GM23338 (cell line): ENCODE measurements at regions not wholly inside any gene's neighbourhood (a gene's known extent, or its start where the extent isn't known, plus 50 kb on each side); places are given as distances from the start of the nearest gene placed in this dataset.

Experiments used
- ATAC-seq: fragments of 200-7000 bp; cut with Tn5 transposase; 3 replicates; pipeline ENCODE4 v1.9.1; 2020
- DNase-seq: peaks from one replicate; pipeline ENCODE4 v3.0.0-alpha.2; 2015; ENCODE audit warnings: low spot score
- H2AFZ ChIP-seq: fragments of 200-600 bp; sonication (generic); 2 replicates; pipeline ENCODE4 v1.8.0; 2016; ENCODE audit warnings: antibody characterized with exemption, mild to moderate bottlenecking, moderate library complexity
- H3F3A ChIP-seq: fragments of 200-600 bp; sonication (generic); replicated peaks from 2 replicates; pipeline ENCODE4 v1.8.0; 2017; ENCODE audit warnings: antibody characterized with exemption, mixed run types, low read depth
- H3K27ac ChIP-seq: fragments of 200-600 bp; sonication (generic); 2 replicates; pipeline ENCODE4 v1.6.1; 2016; ENCODE audit warnings: low read depth
- H3K27me3 ChIP-seq: fragments of 200-600 bp; sonication (generic); 2 replicates; pipeline ENCODE4 v1.8.0; 2016; ENCODE audit warnings: mild to moderate bottlenecking, mixed run types, moderate library complexity; ENCODE audit not compliant: insufficient read depth
- H3K36me3 ChIP-seq: fragments of 200-600 bp; sonication (generic); 2 replicates; pipeline ENCODE4 v1.8.0; 2016; ENCODE audit warnings: mild to moderate bottlenecking; ENCODE audit not compliant: insufficient read depth
- H3K4me1 ChIP-seq: fragments of 200-600 bp; sonication (generic); 2 replicates; pipeline ENCODE4 v1.8.0; 2016; ENCODE audit warnings: mild to moderate bottlenecking, moderate library complexity; ENCODE audit not compliant: insufficient read depth
- H3K4me2 ChIP-seq: fragments of 200-600 bp; sonication (generic); 2 replicates; pipeline ENCODE4 v1.7.1; 2017; ENCODE audit warnings: mixed run types
- H3K4me3 ChIP-seq: fragments of 200-600 bp; sonication (generic); 2 replicates; pipeline ENCODE4 v1.6.1; 2016; ENCODE audit warnings: mixed run types
- H3K79me2 ChIP-seq: fragments of 200-600 bp; sonication (generic); replicated peaks from 2 replicates; pipeline ENCODE4 v1.8.0; 2017; ENCODE audit warnings: mild to moderate bottlenecking; ENCODE audit not compliant: insufficient read depth
- H3K9me2 ChIP-seq: fragments of 200-600 bp; sonication (generic); 2 replicates; pipeline ENCODE4 v1.8.0; 2017; ENCODE audit not compliant: insufficient read depth
- H4K20me1 ChIP-seq: fragments of 200-600 bp; sonication (generic); replicated peaks from 2 replicates; pipeline ENCODE4 v1.8.0; 2017; ENCODE audit warnings: mild to moderate bottlenecking; ENCODE audit not compliant: insufficient read depth
- H3K27ac Mint-ChIP-seq: 2 replicates; pipeline ENCODE4 v1.8.0; 2020; ENCODE audit warnings: inconsistent platforms, mild to moderate bottlenecking, moderate library complexity, mixed read lengths
- H3K27me3 Mint-ChIP-seq: 3 replicates; pipeline ENCODE4 v1.8.0; 2022; ENCODE audit warnings: low read depth, mild to moderate bottlenecking, moderate library complexity, mixed read lengths, inconsistent platforms; ENCODE audit not compliant: insufficient read depth, poor library complexity
- H3K36me3 Mint-ChIP-seq: 3 replicates; pipeline ENCODE4 v1.8.0; 2021; ENCODE audit warnings: low read depth, mild to moderate bottlenecking, inconsistent platforms, moderate library complexity, mixed read lengths
- H3K4me1 Mint-ChIP-seq: 3 replicates; pipeline ENCODE4 v1.8.0; 2020; ENCODE audit warnings: mild to moderate bottlenecking, inconsistent platforms, mixed read lengths
- H3K4me3 Mint-ChIP-seq: 3 replicates; pipeline ENCODE4 v1.8.0; 2021; ENCODE audit warnings: moderate library complexity, mild to moderate bottlenecking, inconsistent platforms, mixed read lengths
- H3K9me3 Mint-ChIP-seq: 3 replicates; pipeline ENCODE4 v1.8.0; 2020; ENCODE audit warnings: moderate library complexity, mild to moderate bottlenecking, inconsistent platforms, mixed read lengths
- CREB1 ChIP-seq: fragments of 250-450 bp; sonication (Bioruptor Pico); IDR thresholded peaks from 2 replicates; pipeline ENCODE4 v1.5.0; 2020; ENCODE audit warnings: low read depth, mild to moderate bottlenecking, moderate library complexity
- EZH2 ChIP-seq: fragments of 200-600 bp; sonication (generic); IDR thresholded peaks from one replicate; pipeline ENCODE4 v1.8.0; 2017; ENCODE audit warnings: antibody characterized with exemption, mild to moderate bottlenecking, low read depth; ENCODE audit not compliant: unreplicated experiment
- EZH2phosphoT487 ChIP-seq: fragments of 200-600 bp; sonication (generic); IDR thresholded peaks from one replicate; pipeline ENCODE4 v1.8.1; 2018; ENCODE audit warnings: antibody characterized with exemption; ENCODE audit not compliant: unreplicated experiment
- JUNB ChIP-seq: IDR thresholded peaks from one replicate; pipeline ENCODE4 v1.6.1; 2016; ENCODE audit warnings: antibody characterized with exemption; ENCODE audit not compliant: unreplicated experiment
- NANOG ChIP-seq: IDR thresholded peaks from 2 replicates; pipeline ENCODE4 v1.6.1; 2016; ENCODE audit warnings: antibody characterized with exemption, borderline replicate concordance
- POLR2AphosphoS5 ChIP-seq: IDR thresholded peaks from 2 replicates; pipeline ENCODE4 v1.6.1; 2016; ENCODE audit warnings: antibody characterized with exemption, low read depth
- STAT1 ChIP-seq: IDR thresholded peaks from one replicate; pipeline ENCODE4 v1.6.1; 2016; ENCODE audit warnings: antibody characterized with exemption; ENCODE audit not compliant: unreplicated experiment
- ZNF114 ChIP-seq: fragments of 250-450 bp; sonication (Bioruptor Pico); IDR thresholded peaks from 2 replicates; pipeline ENCODE4 v1.5.0; 2020; ENCODE audit warnings: mild to moderate bottlenecking, moderate library complexity
- ZNF331 ChIP-seq: fragments of 250-450 bp; sonication (Bioruptor Pico); IDR thresholded peaks from 2 replicates; pipeline ENCODE4 v1.5.0; 2020; ENCODE audit warnings: low read depth, mild to moderate bottlenecking, moderate library complexity
- TF ChIP-seq, protein P1 (sequence below): IDR thresholded peaks from 2 replicates; pipeline ENCODE4 v1.6.1; 2016; ENCODE audit warnings: antibody characterized with exemption
- TF ChIP-seq, protein P2 (sequence below): IDR thresholded peaks from one replicate; pipeline ENCODE4 v1.6.1; 2018; ENCODE audit warnings: antibody characterized with exemption; ENCODE audit not compliant: unreplicated experiment
- TF ChIP-seq, protein P3 (sequence below), 2 experiments: fragments of 200-600 bp in 1 of 2; sonication (generic) in 1 of 2; conservative IDR thresholded peaks; 2 replicates each; pipeline versions ENCODE4 v1.5.1 to v1.6.1; 2016 to 2017; ENCODE audit warnings: antibody characterized with exemption in 2 of 2, low read depth in 2 of 2, mild to moderate bottlenecking in 2 of 2, moderate library complexity in 1 of 2
- TF ChIP-seq, protein P4 (sequence below): fragments of 250-450 bp; sonication (Bioruptor Pico); IDR thresholded peaks from 2 replicates; pipeline ENCODE4 v1.5.0; 2020; ENCODE audit warnings: mild to moderate bottlenecking, moderate library complexity

GRCh38 chr9:25254051-25254450 is 424.2 kb downstream of the TUSC1 start:
- Mint-ChIP-seq H3K27ac (no peak overlapping the region), H3K36me3 (peaks cover 5% of the 10 kb centered on the region), H3K4me1 (no peaks in the 10 kb centered on the region), H3K9me3 (peaks cover 10% of the 10 kb centered on the region), H3K27me3 (peaks cover 1% of the 10 kb centered on the region), H3K4me3 (no peak overlapping the region)
- no peak overlapping the region for H3K4me3 ChIP-seq
- no peak for DNase-seq
- H3K79me2 ChIP-seq: no peaks in the 10 kb centered on the region
- H2AFZ ChIP-seq: peak overlapping the region; percentile 76; the same call in 1 of the 2 replicates
- TF ChIP-seq ZNF331 (CRISPR knock-in tag) (no peak), EZH2 (no peak), EZH2phosphoT487 (no peak), JUNB (no peak), NANOG (no peak), CREB1 (no peak), STAT1 (no peak), POLR2AphosphoS5 (no peak), ZNF114 (CRISPR knock-in tag) (no peak)
- TF ChIP-seq, protein P1, sequence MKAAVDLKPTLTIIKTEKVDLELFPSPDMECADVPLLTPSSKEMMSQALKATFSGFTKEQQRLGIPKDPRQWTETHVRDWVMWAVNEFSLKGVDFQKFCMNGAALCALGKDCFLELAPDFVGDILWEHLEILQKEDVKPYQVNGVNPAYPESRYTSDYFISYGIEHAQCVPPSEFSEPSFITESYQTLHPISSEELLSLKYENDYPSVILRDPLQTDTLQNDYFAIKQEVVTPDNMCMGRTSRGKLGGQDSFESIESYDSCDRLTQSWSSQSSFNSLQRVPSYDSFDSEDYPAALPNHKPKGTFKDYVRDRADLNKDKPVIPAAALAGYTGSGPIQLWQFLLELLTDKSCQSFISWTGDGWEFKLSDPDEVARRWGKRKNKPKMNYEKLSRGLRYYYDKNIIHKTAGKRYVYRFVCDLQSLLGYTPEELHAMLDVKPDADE: no peak
- TF ChIP-seq, protein P2, sequence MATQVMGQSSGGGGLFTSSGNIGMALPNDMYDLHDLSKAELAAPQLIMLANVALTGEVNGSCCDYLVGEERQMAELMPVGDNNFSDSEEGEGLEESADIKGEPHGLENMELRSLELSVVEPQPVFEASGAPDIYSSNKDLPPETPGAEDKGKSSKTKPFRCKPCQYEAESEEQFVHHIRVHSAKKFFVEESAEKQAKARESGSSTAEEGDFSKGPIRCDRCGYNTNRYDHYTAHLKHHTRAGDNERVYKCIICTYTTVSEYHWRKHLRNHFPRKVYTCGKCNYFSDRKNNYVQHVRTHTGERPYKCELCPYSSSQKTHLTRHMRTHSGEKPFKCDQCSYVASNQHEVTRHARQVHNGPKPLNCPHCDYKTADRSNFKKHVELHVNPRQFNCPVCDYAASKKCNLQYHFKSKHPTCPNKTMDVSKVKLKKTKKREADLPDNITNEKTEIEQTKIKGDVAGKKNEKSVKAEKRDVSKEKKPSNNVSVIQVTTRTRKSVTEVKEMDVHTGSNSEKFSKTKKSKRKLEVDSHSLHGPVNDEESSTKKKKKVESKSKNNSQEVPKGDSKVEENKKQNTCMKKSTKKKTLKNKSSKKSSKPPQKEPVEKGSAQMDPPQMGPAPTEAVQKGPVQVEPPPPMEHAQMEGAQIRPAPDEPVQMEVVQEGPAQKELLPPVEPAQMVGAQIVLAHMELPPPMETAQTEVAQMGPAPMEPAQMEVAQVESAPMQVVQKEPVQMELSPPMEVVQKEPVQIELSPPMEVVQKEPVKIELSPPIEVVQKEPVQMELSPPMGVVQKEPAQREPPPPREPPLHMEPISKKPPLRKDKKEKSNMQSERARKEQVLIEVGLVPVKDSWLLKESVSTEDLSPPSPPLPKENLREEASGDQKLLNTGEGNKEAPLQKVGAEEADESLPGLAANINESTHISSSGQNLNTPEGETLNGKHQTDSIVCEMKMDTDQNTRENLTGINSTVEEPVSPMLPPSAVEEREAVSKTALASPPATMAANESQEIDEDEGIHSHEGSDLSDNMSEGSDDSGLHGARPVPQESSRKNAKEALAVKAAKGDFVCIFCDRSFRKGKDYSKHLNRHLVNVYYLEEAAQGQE: no peak
- TF ChIP-seq, protein P3, sequence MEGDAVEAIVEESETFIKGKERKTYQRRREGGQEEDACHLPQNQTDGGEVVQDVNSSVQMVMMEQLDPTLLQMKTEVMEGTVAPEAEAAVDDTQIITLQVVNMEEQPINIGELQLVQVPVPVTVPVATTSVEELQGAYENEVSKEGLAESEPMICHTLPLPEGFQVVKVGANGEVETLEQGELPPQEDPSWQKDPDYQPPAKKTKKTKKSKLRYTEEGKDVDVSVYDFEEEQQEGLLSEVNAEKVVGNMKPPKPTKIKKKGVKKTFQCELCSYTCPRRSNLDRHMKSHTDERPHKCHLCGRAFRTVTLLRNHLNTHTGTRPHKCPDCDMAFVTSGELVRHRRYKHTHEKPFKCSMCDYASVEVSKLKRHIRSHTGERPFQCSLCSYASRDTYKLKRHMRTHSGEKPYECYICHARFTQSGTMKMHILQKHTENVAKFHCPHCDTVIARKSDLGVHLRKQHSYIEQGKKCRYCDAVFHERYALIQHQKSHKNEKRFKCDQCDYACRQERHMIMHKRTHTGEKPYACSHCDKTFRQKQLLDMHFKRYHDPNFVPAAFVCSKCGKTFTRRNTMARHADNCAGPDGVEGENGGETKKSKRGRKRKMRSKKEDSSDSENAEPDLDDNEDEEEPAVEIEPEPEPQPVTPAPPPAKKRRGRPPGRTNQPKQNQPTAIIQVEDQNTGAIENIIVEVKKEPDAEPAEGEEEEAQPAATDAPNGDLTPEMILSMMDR (conservative IDR thresholded peaks at IDR 0.05; ENCODE audit: low read depth in 2 of 2): no peak
- TF ChIP-seq, protein P4, sequence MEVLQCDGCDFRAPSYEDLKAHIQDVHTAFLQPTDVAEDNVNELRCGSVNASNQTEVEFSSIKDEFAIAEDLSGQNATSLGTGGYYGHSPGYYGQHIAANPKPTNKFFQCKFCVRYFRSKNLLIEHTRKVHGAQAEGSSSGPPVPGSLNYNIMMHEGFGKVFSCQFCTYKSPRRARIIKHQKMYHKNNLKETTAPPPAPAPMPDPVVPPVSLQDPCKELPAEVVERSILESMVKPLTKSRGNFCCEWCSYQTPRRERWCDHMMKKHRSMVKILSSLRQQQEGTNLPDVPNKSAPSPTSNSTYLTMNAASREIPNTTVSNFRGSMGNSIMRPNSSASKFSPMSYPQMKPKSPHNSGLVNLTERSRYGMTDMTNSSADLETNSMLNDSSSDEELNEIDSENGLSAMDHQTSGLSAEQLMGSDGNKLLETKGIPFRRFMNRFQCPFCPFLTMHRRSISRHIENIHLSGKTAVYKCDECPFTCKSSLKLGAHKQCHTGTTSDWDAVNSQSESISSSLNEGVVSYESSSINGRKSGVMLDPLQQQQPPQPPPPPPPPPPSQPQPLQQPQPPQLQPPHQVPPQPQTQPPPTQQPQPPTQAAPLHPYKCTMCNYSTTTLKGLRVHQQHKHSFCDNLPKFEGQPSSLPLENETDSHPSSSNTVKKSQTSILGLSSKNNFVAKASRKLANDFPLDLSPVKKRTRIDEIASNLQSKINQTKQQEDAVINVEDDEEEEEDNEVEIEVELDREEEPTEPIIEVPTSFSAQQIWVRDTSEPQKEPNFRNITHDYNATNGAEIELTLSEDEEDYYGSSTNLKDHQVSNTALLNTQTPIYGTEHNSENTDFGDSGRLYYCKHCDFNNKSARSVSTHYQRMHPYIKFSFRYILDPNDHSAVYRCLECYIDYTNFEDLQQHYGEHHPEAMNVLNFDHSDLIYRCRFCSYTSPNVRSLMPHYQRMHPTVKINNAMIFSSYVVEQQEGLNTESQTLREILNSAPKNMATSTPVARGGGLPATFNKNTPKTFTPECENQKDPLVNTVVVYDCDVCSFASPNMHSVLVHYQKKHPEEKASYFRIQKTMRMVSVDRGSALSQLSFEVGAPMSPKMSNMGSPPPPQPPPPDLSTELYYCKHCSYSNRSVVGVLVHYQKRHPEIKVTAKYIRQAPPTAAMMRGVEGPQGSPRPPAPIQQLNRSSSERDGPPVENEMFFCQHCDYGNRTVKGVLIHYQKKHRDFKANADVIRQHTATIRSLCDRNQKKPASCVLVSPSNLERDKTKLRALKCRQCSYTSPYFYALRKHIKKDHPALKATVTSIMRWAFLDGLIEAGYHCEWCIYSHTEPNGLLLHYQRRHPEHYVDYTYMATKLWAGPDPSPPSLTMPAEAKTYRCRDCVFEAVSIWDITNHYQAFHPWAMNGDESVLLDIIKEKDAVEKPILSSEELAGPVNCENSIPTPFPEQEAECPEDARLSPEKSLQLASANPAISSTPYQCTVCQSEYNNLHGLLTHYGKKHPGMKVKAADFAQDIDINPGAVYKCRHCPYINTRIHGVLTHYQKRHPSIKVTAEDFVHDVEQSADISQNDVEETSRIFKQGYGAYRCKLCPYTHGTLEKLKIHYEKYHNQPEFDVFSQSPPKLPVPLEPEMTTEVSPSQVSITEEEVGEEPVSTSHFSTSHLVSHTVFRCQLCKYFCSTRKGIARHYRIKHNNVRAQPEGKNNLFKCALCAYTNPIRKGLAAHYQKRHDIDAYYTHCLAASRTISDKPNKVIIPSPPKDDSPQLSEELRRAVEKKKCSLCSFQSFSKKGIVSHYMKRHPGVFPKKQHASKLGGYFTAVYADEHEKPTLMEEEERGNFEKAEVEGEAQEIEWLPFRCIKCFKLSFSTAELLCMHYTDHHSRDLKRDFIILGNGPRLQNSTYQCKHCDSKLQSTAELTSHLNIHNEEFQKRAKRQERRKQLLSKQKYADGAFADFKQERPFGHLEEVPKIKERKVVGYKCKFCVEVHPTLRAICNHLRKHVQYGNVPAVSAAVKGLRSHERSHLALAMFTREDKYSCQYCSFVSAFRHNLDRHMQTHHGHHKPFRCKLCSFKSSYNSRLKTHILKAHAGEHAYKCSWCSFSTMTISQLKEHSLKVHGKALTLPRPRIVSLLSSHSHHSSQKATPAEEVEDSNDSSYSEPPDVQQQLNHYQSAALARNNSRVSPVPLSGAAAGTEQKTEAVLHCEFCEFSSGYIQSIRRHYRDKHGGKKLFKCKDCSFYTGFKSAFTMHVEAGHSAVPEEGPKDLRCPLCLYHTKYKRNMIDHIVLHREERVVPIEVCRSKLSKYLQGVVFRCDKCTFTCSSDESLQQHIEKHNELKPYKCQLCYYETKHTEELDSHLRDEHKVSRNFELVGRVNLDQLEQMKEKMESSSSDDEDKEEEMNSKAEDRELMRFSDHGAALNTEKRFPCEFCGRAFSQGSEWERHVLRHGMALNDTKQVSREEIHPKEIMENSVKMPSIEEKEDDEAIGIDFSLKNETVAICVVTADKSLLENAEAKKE (CRISPR knock-in tag): no peak
- H3K4me1 ChIP-seq: no peaks in the 10 kb centered on the region
- H3F3A ChIP-seq: no peaks in the 10 kb centered on the region
- no peaks in the 10 kb centered on the region for H3K27me3 ChIP-seq
- no peaks in the 10 kb centered on the region for H4K20me1 ChIP-seq
- no peaks in the 10 kb centered on the region for H3K36me3 ChIP-seq
- H3K4me2 ChIP-seq: no peak overlapping the region
- no peak overlapping the region for H3K27ac ChIP-seq
- no peak for ATAC-seq
- H3K9me2 ChIP-seq: no peaks in the 10 kb centered on the region
